A549 (cell line): ENCODE measurements at regions not wholly inside any gene's neighbourhood (a gene's known extent, or its start where the extent isn't known, plus 50 kb on each side); places are given as distances from the start of the nearest gene placed in this dataset.

Experiments used
- ATAC-seq, 2 experiments: fragments of 200-7000 bp in 1 of 2; fragments of >200 bp in 1 of 2; cut with Nextera tagmentation in 1 of 2; cut with Tn5 transposase in 1 of 2; 3 replicates each; pipeline versions ENCODE4 v1.8.0 to v1.9.1; 2018 to 2020; ENCODE audit warnings: mild to moderate bottlenecking in 1 of 2, moderate library complexity in 1 of 2
- CTCF ChIA-PET: fragments of 300-600 bp; sonication (Branson Sonifier 250); formaldehyde crosslinking; extraction: SDS; loops from one replicate; lab custom pipeline; 2021; ENCODE audit warnings: antibody characterized with exemption, inconsistent platforms; lab: Yijun Ruan, JAX
- POLR2A ChIA-PET: fragments of 350-600 bp; formaldehyde crosslinking; extraction: SDS; loops from one replicate; lab custom pipeline; 2021; ENCODE audit warnings: antibody characterized with exemption, inconsistent platforms; lab: Yijun Ruan, JAX
- DNase-seq, 2 experiments: peaks; one replicate each; pipeline versions ENCODE4 v3.0.0 to v3.0.0-alpha.2; 2011 to 2016; ENCODE audit warnings: low read depth in 1 of 2, low spot score in 1 of 2
- FAIRE-seq: peaks from 2 replicates; lab custom pipeline; 2011; peaks lifted over from hg19 to GRCh38; lab: Jason Lieb, UNC
- H3K27ac ChIP-seq, 2 experiments: fragments of >200 bp; sonication (Bioruptor Twin); formaldehyde crosslinking; 3 replicates each; pipeline ENCODE4 v1.5.1; 2016 to 2017
- H3K4me1 ChIP-seq: fragments of >200 bp; sonication (Bioruptor Twin); formaldehyde crosslinking; 3 replicates; pipeline ENCODE4 v1.6.1; 2016
- H3K4me2 ChIP-seq: fragments of >200 bp; sonication (Bioruptor Twin); formaldehyde crosslinking; 3 replicates; pipeline ENCODE4 v1.6.1; 2016
- H3K4me3 ChIP-seq: fragments of >200 bp; sonication (Bioruptor Twin); formaldehyde crosslinking; 3 replicates; pipeline ENCODE4 v1.5.1; 2016
- H3K9me3 ChIP-seq: fragments of >200 bp; sonication (Bioruptor Twin); formaldehyde crosslinking; 3 replicates; pipeline ENCODE4 v1.6.1; 2016
- BHLHE40 ChIP-seq: IDR thresholded peaks from 2 replicates; pipeline ENCODE4 v1.6.1; 2012; ENCODE audit warnings: low read depth, low read length, inconsistent platforms
- CBX8 ChIP-seq: fragments of 200-600 bp; sonication (generic); IDR thresholded peaks from 2 replicates; pipeline ENCODE4 v1.6.1; 2016
- CEBPB ChIP-seq, 2 experiments: fragments of >200 bp in 1 of 2; sonication (Bioruptor Twin) in 1 of 2; formaldehyde crosslinking in 1 of 2; IDR thresholded peaks; 2 replicates each; pipeline ENCODE4 v1.6.1; 2012 to 2016
- ESRRA ChIP-seq: fragments of 150-350 bp; IDR thresholded peaks from 2 replicates; pipeline ENCODE4 v1.6.1; 2014; ENCODE audit warnings: mild to moderate bottlenecking, low read length, borderline replicate concordance
- FOXS1 ChIP-seq: fragments of 250-450 bp; sonication (Bioruptor Pico); IDR thresholded peaks from 2 replicates; pipeline ENCODE4 v1.5.0; 2020; ENCODE audit warnings: mild to moderate bottlenecking, moderate library complexity
- GATA3 ChIP-seq: IDR thresholded peaks from 2 replicates; pipeline ENCODE4 v1.6.1; 2012; ENCODE audit warnings: borderline replicate concordance
- HDAC2 ChIP-seq: fragments of 200-600 bp; sonication (generic); IDR thresholded peaks from 2 replicates; pipeline ENCODE4 v1.6.1; 2016
- HOXB5 ChIP-seq: fragments of 250-450 bp; sonication (Bioruptor Pico); IDR thresholded peaks from 2 replicates; pipeline ENCODE4 v1.5.0; 2020; ENCODE audit warnings: mild to moderate bottlenecking, moderate library complexity
- JUN ChIP-seq, 2 experiments: fragments of >200 bp; sonication (Bioruptor Twin); formaldehyde crosslinking; IDR thresholded peaks; 2 replicates in 1 of 2; 3 replicates in 1 of 2; pipeline ENCODE4 v1.6.1; 2016 to 2017
- KDM1A ChIP-seq: fragments of 200-600 bp; sonication (generic); IDR thresholded peaks from 2 replicates; pipeline ENCODE4 v1.6.1; 2016; ENCODE audit warnings: low read depth, mild to moderate bottlenecking
- MAZ ChIP-seq: fragments of 150-350 bp; IDR thresholded peaks from 2 replicates; pipeline ENCODE4 v1.6.1; 2014; ENCODE audit warnings: antibody characterized with exemption, low read depth, low read length, borderline replicate concordance
- MYC ChIP-seq: IDR thresholded peaks from 2 replicates; pipeline ENCODE4 v1.6.1; 2012; ENCODE audit warnings: mild to moderate bottlenecking, inconsistent platforms, low read length, improper control_type of control experiment, borderline replicate concordance
- NPAS2 ChIP-seq: fragments of 250-450 bp; sonication (Bioruptor Pico); IDR thresholded peaks from 2 replicates; pipeline ENCODE4 v1.8.0; 2022; ENCODE audit warnings: mild to moderate bottlenecking, moderate library complexity, borderline replicate concordance
- PBX3 ChIP-seq: IDR thresholded peaks from 2 replicates; pipeline ENCODE4 v1.6.1; 2012
- PHF8 ChIP-seq: fragments of 200-600 bp; sonication (generic); IDR thresholded peaks from 2 replicates; pipeline ENCODE4 v1.6.1; 2016; ENCODE audit warnings: low read depth, mild to moderate bottlenecking, antibody characterized with exemption, moderate library complexity, borderline replicate concordance
- POLR2AphosphoS2 ChIP-seq: conservative IDR thresholded peaks from 2 replicates; pipeline ENCODE4 v1.6.1; 2012; ENCODE audit warnings: low read length, improper control_type of control experiment, inconsistent platforms
- RCOR1 ChIP-seq: fragments of 150-350 bp; IDR thresholded peaks from 2 replicates; pipeline ENCODE4 v1.6.1; 2014; ENCODE audit warnings: antibody characterized with exemption, low read length, low read depth
- RFX5 ChIP-seq: fragments of 450-650 bp; IDR thresholded peaks from 2 replicates; pipeline ENCODE4 v1.7.1; 2014; ENCODE audit warnings: antibody characterized with exemption, mild to moderate bottlenecking, moderate library complexity
- RNF2 ChIP-seq: fragments of 200-600 bp; sonication (generic); IDR thresholded peaks from 2 replicates; pipeline ENCODE4 v1.6.1; 2016; ENCODE audit warnings: low read depth, mild to moderate bottlenecking, antibody characterized with exemption, moderate library complexity, borderline replicate concordance
- SREBF2 ChIP-seq: fragments of 450-650 bp; IDR thresholded peaks from 2 replicates; pipeline ENCODE4 v1.6.1; 2014; ENCODE audit warnings: mild to moderate bottlenecking, moderate library complexity
- TFCP2L1 ChIP-seq: fragments of 250-450 bp; sonication (Bioruptor Pico); IDR thresholded peaks from 2 replicates; pipeline ENCODE4 v1.5.0; 2021; ENCODE audit warnings: mild to moderate bottlenecking
- TP53 ChIP-seq: fragments of 250-450 bp; sonication (Bioruptor Pico); IDR thresholded peaks from 2 replicates; pipeline ENCODE4 v1.5.0; 2021; ENCODE audit warnings: mild to moderate bottlenecking, moderate library complexity
- ZFP36 ChIP-seq: fragments of 450-650 bp; IDR thresholded peaks from 2 replicates; pipeline ENCODE4 v1.6.1; 2014; ENCODE audit warnings: borderline replicate concordance; ENCODE audit not compliant: partially characterized antibody
- WGBS: methylation state at CpG from one replicate; pipeline ENCODE4 v1.1.6; 2017; ENCODE audit errors: missing lambda C conversion rate; 5-methylcytosine and 5-hydroxymethylcytosine counted together
- TF ChIP-seq, protein P1 (sequence below): fragments of 250-450 bp; sonication (Bioruptor Pico); IDR thresholded peaks from 2 replicates; pipeline ENCODE4 v1.5.0; 2021; ENCODE audit warnings: mild to moderate bottlenecking, moderate library complexity, borderline replicate concordance
- TF ChIP-seq, protein P2 (sequence below): fragments of >200 bp; sonication (Bioruptor Twin); formaldehyde crosslinking; IDR thresholded peaks from 2 replicates; pipeline ENCODE4 v1.6.1; 2016

DNA sequence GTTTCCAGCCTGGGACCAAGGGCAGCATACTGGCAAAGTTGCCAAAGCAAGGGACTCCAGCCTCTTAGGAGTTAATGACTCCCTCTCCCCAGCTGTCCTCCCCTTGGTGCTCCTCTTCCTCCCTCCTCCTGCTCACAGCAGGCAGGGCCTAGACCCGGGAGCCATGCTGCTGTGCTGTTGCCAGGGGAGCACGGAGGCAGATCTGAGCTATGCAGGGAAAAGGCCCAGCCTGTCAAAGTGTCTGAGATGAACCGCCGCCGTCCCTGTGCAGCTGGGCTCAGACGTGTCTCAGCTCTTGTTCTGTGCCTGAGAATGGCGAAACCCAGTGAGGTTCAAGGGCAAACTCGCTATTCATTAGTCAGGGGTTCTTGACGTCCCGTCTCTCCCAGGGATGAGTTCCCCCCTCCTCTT lies 60.8 kb upstream of the POLG start (continued):
- TF ChIP-seq NPAS2 (CRISPR knock-in tag) (no peak), RFX5 (no peak), KDM1A (no peak)

DNA sequence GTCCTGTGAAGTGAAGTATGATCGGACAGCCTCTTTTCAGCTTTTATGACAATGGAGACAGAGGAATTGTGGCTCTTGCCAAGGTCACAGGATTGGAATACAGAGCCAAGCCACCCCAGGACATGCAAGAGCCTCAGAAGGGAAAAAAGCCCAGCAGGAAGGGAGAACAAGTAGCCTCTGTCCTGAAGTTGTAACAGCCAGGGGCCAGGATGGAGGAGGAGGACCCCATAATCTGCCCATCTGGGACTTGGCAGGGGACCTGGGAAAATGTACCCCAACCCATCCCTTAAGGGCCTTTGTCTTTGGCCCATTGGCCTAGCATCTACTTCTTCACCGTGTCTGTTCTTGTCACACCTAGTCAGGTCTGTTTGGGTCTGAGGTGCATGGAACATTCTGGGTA lies 60.4 kb upstream of the POLG start:
- TF ChIP-seq TFCP2L1 (CRISPR knock-in tag) (no peak), ZFP36 (no peak), CEBPB (IDR thresholded peaks at IDR 0.05) (no peak), BHLHE40 (no peak), FOXS1 (CRISPR knock-in tag) (no peak), RCOR1 (no peak), HDAC2 (no peak), JUN (IDR thresholded peaks at IDR 0.05) (no peak), SREBF2 (no peak), GATA3 (no peak), PBX3 (no peak), POLR2AphosphoS2 (no peak), PHF8 (no peak), HOXB5 (CRISPR knock-in tag) (no peak), KDM1A (no peak), CBX8 (no peak), MYC (no peak), RNF2 (no peak)
- TF ChIP-seq, protein P1, sequence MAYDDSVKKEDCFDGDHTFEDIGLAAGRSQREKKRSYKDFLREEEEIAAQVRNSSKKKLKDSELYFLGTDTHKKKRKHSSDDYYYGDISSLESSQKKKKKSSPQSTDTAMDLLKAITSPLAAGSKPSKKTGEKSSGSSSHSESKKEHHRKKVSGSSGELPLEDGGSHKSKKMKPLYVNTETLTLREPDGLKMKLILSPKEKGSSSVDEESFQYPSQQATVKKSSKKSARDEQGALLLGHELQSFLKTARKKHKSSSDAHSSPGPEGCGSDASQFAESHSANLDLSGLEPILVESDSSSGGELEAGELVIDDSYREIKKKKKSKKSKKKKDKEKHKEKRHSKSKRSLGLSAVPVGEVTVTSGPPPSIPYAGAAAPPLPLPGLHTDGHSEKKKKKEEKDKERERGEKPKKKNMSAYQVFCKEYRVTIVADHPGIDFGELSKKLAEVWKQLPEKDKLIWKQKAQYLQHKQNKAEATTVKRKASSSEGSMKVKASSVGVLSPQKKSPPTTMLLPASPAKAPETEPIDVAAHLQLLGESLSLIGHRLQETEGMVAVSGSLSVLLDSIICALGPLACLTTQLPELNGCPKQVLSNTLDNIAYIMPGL (CRISPR knock-in tag): no peak
- TF ChIP-seq, protein P2, sequence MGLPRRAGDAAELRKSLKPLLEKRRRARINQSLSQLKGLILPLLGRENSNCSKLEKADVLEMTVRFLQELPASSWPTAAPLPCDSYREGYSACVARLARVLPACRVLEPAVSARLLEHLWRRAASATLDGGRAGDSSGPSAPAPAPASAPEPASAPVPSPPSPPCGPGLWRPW: no peak
- POLR2A ChIA-PET: no interaction called here

DNA sequence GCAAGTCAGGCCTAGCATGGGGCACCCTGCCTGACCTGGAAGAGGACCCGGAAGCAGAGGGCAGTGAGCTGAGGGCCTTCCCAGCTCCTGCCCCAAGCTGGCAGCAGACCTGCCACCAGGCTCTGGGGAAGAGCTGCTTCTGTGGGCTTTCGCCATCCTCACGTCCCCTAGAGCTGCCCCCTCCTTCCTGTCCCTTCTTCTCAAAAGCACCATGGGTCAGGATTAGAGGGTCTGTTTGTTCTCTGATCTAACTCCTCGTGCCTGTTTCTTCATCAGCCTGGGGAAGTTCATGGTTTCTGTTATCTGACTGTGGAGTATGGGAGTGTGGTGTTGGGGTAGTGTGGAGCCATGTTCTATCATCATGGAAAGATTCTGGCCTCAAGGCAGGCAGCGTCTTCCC lies 58.4 kb upstream of the POLG start:
- FAIRE-seq (no peak), ATAC-seq (no peak)
- Histone ChIP-seq H3K4me1 (no peaks in the 10 kb centered on the region), H3K4me2 (no peak overlapping the region), H3K27ac (no peak overlapping the region), H3K4me3 (no peak overlapping the region), H3K9me3 (no peaks in the 10 kb centered on the region)
- POLR2A ChIA-PET: no interaction called here
- CTCF ChIA-PET: interaction anchor here (0.6 to 21.9 kb wide), 8 partner anchors 7 to 193 kb away, joined by 3 to 494 read pairs (median 10); no protein-coding TSS in a partner anchor
- 43% methylated on average over 5 of the region's 5 CpGs for WGBS
- no peak for TF ChIP-seq HDAC2
- no peak for TF ChIP-seq FOXS1 (CRISPR knock-in tag)
- TF ChIP-seq, protein P1 (CRISPR knock-in tag): no peak
- TF ChIP-seq PBX3: no peak
- no peak for TF ChIP-seq TP53 (CRISPR knock-in tag)
- TF ChIP-seq ESRRA: no peak
- no peak for TF ChIP-seq MAZ
- no peak for TF ChIP-seq CBX8
- no peak for TF ChIP-seq SREBF2
- TF ChIP-seq NPAS2 (CRISPR knock-in tag): no peak
- TF ChIP-seq, all 56 proteins: peak for 0
- DNase-seq: no peak

More for the DNA sequence above, 60.4 kb upstream of the POLG start:
- Histone ChIP-seq H3K27ac (no peak overlapping the region), H3K4me2 (no peak overlapping the region), H3K4me3 (no peak overlapping the region), H3K9me3 (no peaks in the 10 kb centered on the region), H3K4me1 (peaks cover 3% of the 10 kb centered on the region; the same call in 1 of the 3 replicates)
- WGBS: 60% methylated on average over 2 of the region's 2 CpGs
- no peak for FAIRE-seq
- CTCF ChIA-PET: interaction anchor here (0.9 to 21.9 kb wide), 10 partner anchors 20 to 338 kb away, joined by 3 to 494 read pairs (median 4); no protein-coding TSS in a partner anchor
- no peak for DNase-seq
- no peak for ATAC-seq
